ENCODE measurements at regions not wholly inside any gene's neighbourhood (a gene's known extent, or its start where the extent isn't known, plus 50 kb on each side); places are given as distances from the start of the nearest gene placed in this dataset.

- TF ChIP-seq CTCF (IDR thresholded peaks at IDR 0.05) (no peak), POLR2AphosphoS5 (IDR thresholded peaks at IDR 0.05) (no peak)
Measured at GRCh38 chr1:5408401-5408800, 583.8 kb downstream of the NPHP4 start.

All from breast epithelium (tissue), 3 donors.